Ishikawa (cell line): ENCODE measurements at regions not wholly inside any gene's neighbourhood (a gene's known extent, or its start where the extent isn't known, plus 50 kb on each side); places are given as distances from the start of the nearest gene placed in this dataset.

ENCODE experiments used
- CEBPB ChIP-seq: IDR thresholded peaks from 2 replicates; pipeline ENCODE4 v1.6.1; 2012
- CREB1 ChIP-seq: IDR thresholded peaks from 2 replicates; pipeline ENCODE4 v1.6.1; 2012; ENCODE audit warnings: low read depth
- EGR1 ChIP-seq: IDR thresholded peaks from 2 replicates; pipeline ENCODE4 v1.6.1; 2012
- EP300 ChIP-seq: IDR thresholded peaks from 2 replicates; pipeline ENCODE4 v1.6.1; 2012; ENCODE audit warnings: borderline replicate concordance
- FOXM1 ChIP-seq: IDR thresholded peaks from 2 replicates; pipeline ENCODE4 v1.6.1; 2012; ENCODE audit warnings: low read depth, borderline replicate concordance
- MAX ChIP-seq: IDR thresholded peaks from 2 replicates; pipeline ENCODE4 v1.6.1; 2012
- NFIC ChIP-seq: IDR thresholded peaks from 2 replicates; pipeline ENCODE4 v1.6.1; 2012
- RAD21 ChIP-seq: IDR thresholded peaks from 2 replicates; pipeline ENCODE4 v1.6.1; 2012; ENCODE audit warnings: low read depth
- TAF1 ChIP-seq: IDR thresholded peaks from 2 replicates; pipeline ENCODE4 v1.6.1; 2012; ENCODE audit warnings: low read depth, mild to moderate bottlenecking
- TCF12 ChIP-seq: IDR thresholded peaks from 2 replicates; pipeline ENCODE4 v1.6.1; 2012; ENCODE audit warnings: low read depth
- TEAD4 ChIP-seq: IDR thresholded peaks from 2 replicates; pipeline ENCODE4 v1.6.1; 2012
- USF1 ChIP-seq: IDR thresholded peaks from 2 replicates; pipeline ENCODE4 v1.6.1; 2012
- YY1 ChIP-seq: IDR thresholded peaks from 2 replicates; pipeline ENCODE4 v1.6.1; 2012; ENCODE audit warnings: low read depth
- ZBTB7A ChIP-seq: IDR thresholded peaks from 2 replicates; pipeline ENCODE4 v1.6.1; 2012; ENCODE audit warnings: low read depth
- TF ChIP-seq, protein P1 (sequence below): IDR thresholded peaks from 2 replicates; pipeline ENCODE4 v1.6.1; 2012; ENCODE audit warnings: low read depth, mild to moderate bottlenecking

DNA sequence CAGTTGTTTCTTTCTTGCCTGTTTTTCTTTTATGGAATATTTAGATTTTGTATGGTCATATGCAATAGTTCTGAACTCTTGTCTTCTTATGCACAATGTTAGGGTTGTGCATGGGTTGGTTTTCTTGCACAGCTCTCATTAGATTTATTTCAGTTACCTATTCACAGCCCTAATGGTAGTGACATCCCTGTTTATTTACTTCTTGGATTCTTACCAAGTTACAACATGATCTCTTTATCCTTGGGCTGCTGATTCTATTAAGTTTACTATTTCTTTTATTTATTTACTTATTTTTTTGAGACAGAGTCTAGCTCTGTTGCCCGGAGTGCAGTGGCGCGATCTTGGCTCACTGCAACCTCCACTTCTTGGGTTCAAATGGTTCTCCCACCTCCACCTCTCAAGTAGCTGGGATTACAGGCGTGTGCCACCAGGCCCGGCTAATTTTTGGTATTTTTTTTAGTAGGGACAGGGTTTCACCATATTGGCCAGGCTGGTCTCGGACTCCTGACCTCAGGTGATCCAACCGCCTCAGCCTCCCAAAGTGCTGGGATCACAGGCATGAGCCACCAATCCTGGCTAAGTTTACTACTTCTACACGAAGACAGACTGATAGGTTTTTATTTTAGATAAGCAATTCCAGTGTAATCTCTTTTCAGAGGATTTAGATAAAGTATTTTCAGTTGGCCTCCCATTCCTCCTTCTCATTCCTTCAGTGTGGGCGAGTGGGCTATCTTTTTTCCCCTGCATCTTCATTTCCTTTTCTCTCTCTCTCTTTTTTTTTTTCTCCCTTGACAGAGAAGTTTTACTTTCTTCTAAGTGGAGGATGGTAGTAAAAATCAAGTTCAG is 395.1 kb upstream of the RGS6 start:
- no peak for TF ChIP-seq YY1
- TF ChIP-seq EGR1: no peak
- TF ChIP-seq FOXM1: no peak
- TF ChIP-seq CREB1: no peak
- no peak for TF ChIP-seq NFIC

DNA sequence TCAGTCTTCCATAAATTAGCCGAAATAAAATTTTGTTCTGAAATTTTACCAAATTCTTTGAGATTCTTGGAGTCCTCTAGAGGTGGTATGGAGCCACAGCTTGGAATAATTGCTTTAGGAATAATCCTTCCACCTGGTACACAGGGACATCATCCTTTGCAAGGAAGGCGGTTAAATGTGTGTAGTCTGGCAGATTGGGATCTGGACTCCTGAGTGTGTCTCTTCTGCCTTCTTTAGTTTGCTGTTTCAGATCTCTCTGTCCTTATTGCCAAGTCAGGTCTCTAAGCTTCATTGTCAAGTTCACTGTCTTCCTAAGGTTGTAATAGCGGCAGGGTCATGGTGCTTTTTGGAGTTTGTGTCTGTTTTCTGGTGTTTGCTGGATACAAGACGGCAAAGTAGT is 393.9 kb upstream of the RGS6 start:
- no peak for TF ChIP-seq TCF12
- TF ChIP-seq, protein P1, sequence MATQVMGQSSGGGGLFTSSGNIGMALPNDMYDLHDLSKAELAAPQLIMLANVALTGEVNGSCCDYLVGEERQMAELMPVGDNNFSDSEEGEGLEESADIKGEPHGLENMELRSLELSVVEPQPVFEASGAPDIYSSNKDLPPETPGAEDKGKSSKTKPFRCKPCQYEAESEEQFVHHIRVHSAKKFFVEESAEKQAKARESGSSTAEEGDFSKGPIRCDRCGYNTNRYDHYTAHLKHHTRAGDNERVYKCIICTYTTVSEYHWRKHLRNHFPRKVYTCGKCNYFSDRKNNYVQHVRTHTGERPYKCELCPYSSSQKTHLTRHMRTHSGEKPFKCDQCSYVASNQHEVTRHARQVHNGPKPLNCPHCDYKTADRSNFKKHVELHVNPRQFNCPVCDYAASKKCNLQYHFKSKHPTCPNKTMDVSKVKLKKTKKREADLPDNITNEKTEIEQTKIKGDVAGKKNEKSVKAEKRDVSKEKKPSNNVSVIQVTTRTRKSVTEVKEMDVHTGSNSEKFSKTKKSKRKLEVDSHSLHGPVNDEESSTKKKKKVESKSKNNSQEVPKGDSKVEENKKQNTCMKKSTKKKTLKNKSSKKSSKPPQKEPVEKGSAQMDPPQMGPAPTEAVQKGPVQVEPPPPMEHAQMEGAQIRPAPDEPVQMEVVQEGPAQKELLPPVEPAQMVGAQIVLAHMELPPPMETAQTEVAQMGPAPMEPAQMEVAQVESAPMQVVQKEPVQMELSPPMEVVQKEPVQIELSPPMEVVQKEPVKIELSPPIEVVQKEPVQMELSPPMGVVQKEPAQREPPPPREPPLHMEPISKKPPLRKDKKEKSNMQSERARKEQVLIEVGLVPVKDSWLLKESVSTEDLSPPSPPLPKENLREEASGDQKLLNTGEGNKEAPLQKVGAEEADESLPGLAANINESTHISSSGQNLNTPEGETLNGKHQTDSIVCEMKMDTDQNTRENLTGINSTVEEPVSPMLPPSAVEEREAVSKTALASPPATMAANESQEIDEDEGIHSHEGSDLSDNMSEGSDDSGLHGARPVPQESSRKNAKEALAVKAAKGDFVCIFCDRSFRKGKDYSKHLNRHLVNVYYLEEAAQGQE: no peak

DNA sequence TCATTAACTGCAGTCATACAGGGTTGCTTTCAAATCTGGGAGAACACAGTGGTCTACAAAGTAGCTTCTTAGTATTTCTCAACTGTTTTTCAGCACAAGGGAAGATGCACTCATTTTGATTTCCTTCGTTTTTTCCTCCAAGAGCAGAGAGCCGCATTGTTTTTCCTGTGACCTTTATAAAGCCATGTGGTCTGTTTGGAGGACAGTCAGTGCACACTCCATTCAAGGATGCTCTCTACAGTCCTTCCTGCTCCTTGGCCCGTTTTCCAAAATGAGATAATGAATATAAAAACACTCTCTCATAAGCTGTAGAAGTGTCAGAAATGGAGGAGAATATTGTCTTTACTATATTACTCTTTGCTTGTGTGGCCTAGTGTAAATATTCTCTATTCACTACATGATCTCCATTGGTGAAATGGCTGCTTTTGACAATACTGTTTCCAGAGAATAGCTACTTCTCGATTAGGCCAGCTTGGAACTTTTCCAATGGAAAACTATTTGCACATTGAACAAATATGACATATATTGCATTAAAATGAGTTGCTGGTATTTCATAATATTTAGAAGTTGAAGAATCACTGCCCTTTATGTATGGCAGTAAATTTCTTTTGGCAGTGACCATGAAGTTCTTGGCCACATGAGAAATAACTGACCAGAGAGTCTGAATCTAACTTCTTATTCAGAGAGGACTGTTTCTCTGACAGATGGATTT is 393.1 kb upstream of the RGS6 start:
- TF ChIP-seq TCF12: no peak
- no peak for TF ChIP-seq CREB1
- no peak for TF ChIP-seq TEAD4
- no peak for TF ChIP-seq EP300
- TF ChIP-seq MAX: no peak
- TF ChIP-seq USF1: no peak
- no peak for TF ChIP-seq ZBTB7A
- no peak for TF ChIP-seq EGR1
- TF ChIP-seq RAD21: no peak
- TF ChIP-seq CEBPB: no peak
- TF ChIP-seq YY1: no peak

- TF ChIP-seq YY1 (no peak), EP300 (no peak), NFIC (no peak), CREB1 (no peak), EGR1 (no peak), FOXM1 (no peak), USF1 (no peak), ZBTB7A (no peak), RAD21 (no peak), MAX (no peak), TCF12 (no peak), TAF1 (no peak)
- TF ChIP-seq, protein P1: no peak
Measured at GRCh38 chr14:71539650-71540285, 392.5 kb upstream of the RGS6 start.

DNA sequence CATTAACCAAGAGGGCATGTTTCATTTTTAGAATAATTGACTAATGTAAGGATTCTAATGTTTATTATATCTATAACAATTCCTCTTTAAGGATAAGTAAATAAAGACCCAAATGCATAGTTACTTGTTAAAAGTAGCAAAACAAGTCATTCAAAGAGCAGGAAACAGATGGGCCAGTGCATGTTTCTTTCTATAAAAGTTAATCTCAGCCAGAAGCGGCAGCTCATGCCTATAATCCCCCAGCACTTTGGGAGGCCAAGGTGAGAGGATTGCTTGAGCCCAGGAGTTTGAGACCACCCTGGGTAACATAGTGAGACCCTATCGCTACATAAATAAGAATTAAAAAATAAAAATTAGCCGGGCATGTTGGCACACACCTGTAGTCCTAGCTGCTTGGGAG is 391.0 kb upstream of the RGS6 start:
- TF ChIP-seq RAD21 (no peak), CEBPB (no peak)

- TF ChIP-seq ZBTB7A (no peak), TCF12 (no peak), FOXM1 (no peak), RAD21 (no peak), MAX (no peak), EGR1 (no peak), CEBPB (no peak), EP300 (no peak), TEAD4 (no peak), USF1 (no peak)
Measured at GRCh38 chr14:71541973-71542690, 390.1 kb upstream of the RGS6 start.
